Liver (tissue), 8 donors: ENCODE measurements at regions not wholly inside any gene's neighbourhood (a gene's known extent, or its start where the extent isn't known, plus 50 kb on each side); places are given as distances from the start of the nearest gene placed in this dataset.

Experiments used
- DNase-seq: peaks from one replicate; pipeline ENCODE4 v3.0.0-alpha.2; 2017; ENCODE audit warnings: low spot score
- H3K27ac ChIP-seq, 2 donors: one replicate each; pipeline ENCODE4 v1.7.0; 2013; ENCODE audit warnings: inconsistent platforms in 2 of 2, low read length in 2 of 2, control low read depth in 1 of 2, low read depth in 1 of 2, mild to moderate bottlenecking in 1 of 2
- H3K27me3 ChIP-seq, 4 donors: one replicate each; pipeline versions ENCODE4 v1.6.1 to v1.7.0; 2013; ENCODE audit warnings: low read length in 3 of 4, inconsistent platforms in 1 of 4, mild to moderate bottlenecking in 1 of 4, moderate library complexity in 1 of 4; ENCODE audit not compliant: control insufficient read depth in 4 of 4, insufficient read depth in 4 of 4
- H3K36me3 ChIP-seq, 4 donors: one replicate each; pipeline versions ENCODE4 v1.6.1 to v1.7.0; 2013; ENCODE audit warnings: low read length in 3 of 4, mild to moderate bottlenecking in 3 of 4, low read depth in 1 of 4, moderate library complexity in 1 of 4; ENCODE audit not compliant: control insufficient read depth in 4 of 4, insufficient read depth in 3 of 4
- H3K4me1 ChIP-seq, 4 donors: one replicate each; pipeline versions ENCODE4 v1.6.1 to v1.7.0; 2013; ENCODE audit warnings: low read length in 3 of 4, mild to moderate bottlenecking in 3 of 4, moderate library complexity in 1 of 4; ENCODE audit not compliant: control insufficient read depth in 4 of 4, insufficient read depth in 4 of 4
- H3K4me3 ChIP-seq, 3 donors: one replicate each; pipeline versions ENCODE4 v1.6.1 to v1.7.0; 2013; ENCODE audit warnings: low read length in 3 of 3, control low read depth in 1 of 3, low read depth in 1 of 3, mild to moderate bottlenecking in 1 of 3
- H3K9ac ChIP-seq, 2 donors: one replicate each; pipeline ENCODE4 v1.7.0; 2013; ENCODE audit warnings: low read length in 2 of 2, mild to moderate bottlenecking in 2 of 2, moderate library complexity in 2 of 2, control low read depth in 1 of 2, low read depth in 1 of 2
- H3K9me3 ChIP-seq, 4 donors: one replicate each; pipeline versions ENCODE4 v1.6.1 to v1.7.0; 2013; ENCODE audit warnings: low read length in 3 of 4; ENCODE audit not compliant: control insufficient read depth in 4 of 4
- ATF3 ChIP-seq: IDR thresholded peaks from 2 replicates; pipeline ENCODE4 v1.6.1; 2016; ENCODE audit warnings: antibody characterized with exemption
- CTCF ChIP-seq: fragments of 150-350 bp; IDR thresholded peaks from 2 replicates; pipeline ENCODE4 v1.5.1; 2017; ENCODE audit warnings: improper control_type of control experiment, low read depth, low read length; ENCODE audit not compliant: missing input control
- EGR1 ChIP-seq, 2 donors: IDR thresholded peaks; 2 replicates each; pipeline ENCODE4 v1.6.1; 2016 to 2018; ENCODE audit warnings: antibody characterized with exemption in 2 of 2, low read depth in 2 of 2
- GABPA ChIP-seq, 2 donors: IDR thresholded peaks in 1 of 2; conservative IDR thresholded peaks in 1 of 2; 2 replicates each; pipeline ENCODE4 v1.6.1; 2016; ENCODE audit warnings: antibody characterized with exemption in 2 of 2, mild to moderate bottlenecking in 1 of 2, moderate library complexity in 1 of 2
- HNF4A ChIP-seq, 2 donors: conservative IDR thresholded peaks; 2 replicates each; pipeline ENCODE4 v1.6.1; 2016; ENCODE audit warnings: antibody characterized with exemption in 2 of 2, mild to moderate bottlenecking in 2 of 2
- JUND ChIP-seq, 2 donors: IDR thresholded peaks; 2 replicates each; pipeline ENCODE4 v1.6.1; 2016; ENCODE audit warnings: antibody characterized with exemption in 2 of 2
- SP1 ChIP-seq: IDR thresholded peaks from 2 replicates; pipeline ENCODE4 v1.6.1; 2018; ENCODE audit warnings: antibody characterized with exemption, mild to moderate bottlenecking
- TAF1 ChIP-seq: conservative IDR thresholded peaks from 2 replicates; pipeline ENCODE4 v1.6.1; 2016; ENCODE audit warnings: antibody characterized with exemption, mild to moderate bottlenecking
- YY1 ChIP-seq: IDR thresholded peaks from 2 replicates; pipeline ENCODE4 v1.6.1; 2016; ENCODE audit warnings: antibody characterized with exemption, mild to moderate bottlenecking
- WGBS: extraction: QIAGEN DNeasy Blood & Tissue Kit; methylation state at CpG from one replicate; pipeline ENCODE4 v1.1.7; 2013; 5-methylcytosine and 5-hydroxymethylcytosine counted together
- TF ChIP-seq, protein P1 (sequence below): IDR thresholded peaks from 2 replicates; pipeline ENCODE4 v1.6.1; 2016; ENCODE audit warnings: antibody characterized with exemption
- donor health status: healthy.
- donor health status: healthy.
- donor health status: healthy.
- donor health status: healthy.
- donor health status: healthy.

DNA sequence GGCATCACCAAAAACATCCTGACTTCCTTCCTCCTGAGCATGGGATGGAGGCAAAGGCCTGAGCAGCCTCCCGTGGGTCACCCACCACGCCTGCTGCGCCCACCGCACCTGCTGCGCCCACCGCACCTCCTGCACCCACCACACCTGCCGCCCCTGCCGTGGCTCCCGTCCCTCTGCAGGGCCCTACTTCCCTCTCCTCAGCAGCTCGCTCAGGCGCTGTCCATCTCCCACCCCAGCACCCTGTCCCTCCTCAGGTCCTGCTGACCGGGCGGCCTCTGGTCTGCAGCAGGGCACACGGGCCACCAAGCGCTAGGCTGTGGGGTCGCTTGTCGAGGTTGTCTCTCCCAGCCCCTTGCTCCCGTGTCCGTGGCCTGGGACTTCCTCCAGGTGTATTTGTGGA lies 72.7 kb upstream of the SLCO4A1 start:
- H3K27me3 ChIP-seq, result peaks cover 0 to 4% (median 1%) of the 10 kb centered on the region in 4 donors
- no peak overlapping the region for H3K4me3 ChIP-seq
- 71% methylated on average over 19 of the region's 19 CpGs for WGBS
- peaks cover 0 to 1% (median 0%) of the 10 kb centered on the region in 4 donors for H3K9me3 ChIP-seq
- no peaks in the 10 kb centered on the region for H3K4me1 ChIP-seq
- DNase-seq, result no peak
- no peaks in the 10 kb centered on the region for H3K36me3 ChIP-seq
- TF ChIP-seq CTCF (no peak), GABPA (IDR thresholded peaks at IDR 0.05 in 1 of 2, conservative IDR thresholded peaks at IDR 0.05 in 1 of 2) (no peak), SP1 (no peak), HNF4A (conservative IDR thresholded peaks at IDR 0.05) (no peak), TAF1 (no peak), ATF3 (no peak)
- no peak overlapping the region for H3K9ac ChIP-seq
- H3K27ac ChIP-seq, result no peak overlapping the region

GRCh38 chr20:62570403-62570802 lies 71.9 kb upstream of the SLCO4A1 start:
- TF ChIP-seq CTCF (no peak), ATF3 (no peak), EGR1 (IDR thresholded peaks at IDR 0.05; ENCODE audit: low read depth in 2 of 2) (no peak), SP1 (no peak), JUND (IDR thresholded peaks at IDR 0.05) (no peak), YY1 (no peak)
- TF ChIP-seq, protein P1, sequence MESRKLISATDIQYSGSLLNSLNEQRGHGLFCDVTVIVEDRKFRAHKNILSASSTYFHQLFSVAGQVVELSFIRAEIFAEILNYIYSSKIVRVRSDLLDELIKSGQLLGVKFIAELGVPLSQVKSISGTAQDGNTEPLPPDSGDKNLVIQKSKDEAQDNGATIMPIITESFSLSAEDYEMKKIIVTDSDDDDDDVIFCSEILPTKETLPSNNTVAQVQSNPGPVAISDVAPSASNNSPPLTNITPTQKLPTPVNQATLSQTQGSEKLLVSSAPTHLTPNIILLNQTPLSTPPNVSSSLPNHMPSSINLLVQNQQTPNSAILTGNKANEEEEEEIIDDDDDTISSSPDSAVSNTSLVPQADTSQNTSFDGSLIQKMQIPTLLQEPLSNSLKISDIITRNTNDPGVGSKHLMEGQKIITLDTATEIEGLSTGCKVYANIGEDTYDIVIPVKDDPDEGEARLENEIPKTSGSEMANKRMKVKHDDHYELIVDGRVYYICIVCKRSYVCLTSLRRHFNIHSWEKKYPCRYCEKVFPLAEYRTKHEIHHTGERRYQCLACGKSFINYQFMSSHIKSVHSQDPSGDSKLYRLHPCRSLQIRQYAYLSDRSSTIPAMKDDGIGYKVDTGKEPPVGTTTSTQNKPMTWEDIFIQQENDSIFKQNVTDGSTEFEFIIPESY, result no peak
- 69% methylated on average over 5 of the region's 5 CpGs for WGBS
- H3K9me3 ChIP-seq, result peaks cover 0 to 1% (median 0%) of the 10 kb centered on the region in 4 donors

More at GRCh38 chr20:62570403-62570802, 71.9 kb upstream of the SLCO4A1 start:
- Histone ChIP-seq H3K9ac (no peak overlapping the region), H3K4me1 (no peaks in the 10 kb centered on the region), H3K27ac (no peak overlapping the region), H3K27me3 (peaks cover 0 to 6% (median 2%) of the 10 kb centered on the region in 4 donors), H3K4me3 (no peak overlapping the region), H3K36me3 (no peaks in the 10 kb centered on the region)
- no peak for DNase-seq
